OCI-LY1 (cell line): ENCODE measurements at regions not wholly inside any gene's neighbourhood (a gene's known extent, or its start where the extent isn't known, plus 50 kb on each side); places are given as distances from the start of the nearest gene placed in this dataset.

Experiments
- EZH2 ChIP-seq: fragments of 200-600 bp; sonication (generic), shearing (Covaris generic); IDR thresholded peaks from 2 replicates; pipeline ENCODE4 v1.8.0; 2017; ENCODE audit warnings: borderline replicate concordance, mixed run types, mild to moderate bottlenecking, antibody characterized with exemption, low read length, moderate library complexity, mixed read lengths
- TF ChIP-seq, protein P1 (sequence below): fragments of 200-600 bp; sonication (generic), shearing (Covaris generic); IDR thresholded peaks from 2 replicates; pipeline ENCODE4 v1.5.1; 2017; ENCODE audit warnings: mild to moderate bottlenecking, antibody characterized with exemption, low read length, moderate library complexity, mixed read lengths

DNA sequence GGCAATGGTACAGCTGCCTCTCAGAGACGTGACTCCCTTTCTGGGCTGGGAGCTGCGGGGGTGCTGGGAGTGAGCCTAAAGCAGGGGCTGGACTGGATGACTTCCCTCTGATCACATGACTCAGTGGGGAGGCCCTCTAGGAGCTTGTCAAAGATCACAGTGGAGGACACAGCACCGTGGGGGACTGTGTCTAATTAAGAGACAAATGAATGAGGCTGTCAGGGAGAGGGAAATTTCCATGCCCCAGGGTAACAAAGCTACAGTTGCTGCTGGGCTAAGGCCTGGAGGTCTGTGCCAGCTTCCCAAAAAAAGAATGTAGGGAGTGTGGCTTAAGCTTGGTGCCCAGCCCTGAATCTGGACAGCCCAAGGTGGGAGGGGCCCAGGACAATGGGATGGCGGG is 262.8 kb upstream of the PLET1 start:
- TF ChIP-seq, protein P1, sequence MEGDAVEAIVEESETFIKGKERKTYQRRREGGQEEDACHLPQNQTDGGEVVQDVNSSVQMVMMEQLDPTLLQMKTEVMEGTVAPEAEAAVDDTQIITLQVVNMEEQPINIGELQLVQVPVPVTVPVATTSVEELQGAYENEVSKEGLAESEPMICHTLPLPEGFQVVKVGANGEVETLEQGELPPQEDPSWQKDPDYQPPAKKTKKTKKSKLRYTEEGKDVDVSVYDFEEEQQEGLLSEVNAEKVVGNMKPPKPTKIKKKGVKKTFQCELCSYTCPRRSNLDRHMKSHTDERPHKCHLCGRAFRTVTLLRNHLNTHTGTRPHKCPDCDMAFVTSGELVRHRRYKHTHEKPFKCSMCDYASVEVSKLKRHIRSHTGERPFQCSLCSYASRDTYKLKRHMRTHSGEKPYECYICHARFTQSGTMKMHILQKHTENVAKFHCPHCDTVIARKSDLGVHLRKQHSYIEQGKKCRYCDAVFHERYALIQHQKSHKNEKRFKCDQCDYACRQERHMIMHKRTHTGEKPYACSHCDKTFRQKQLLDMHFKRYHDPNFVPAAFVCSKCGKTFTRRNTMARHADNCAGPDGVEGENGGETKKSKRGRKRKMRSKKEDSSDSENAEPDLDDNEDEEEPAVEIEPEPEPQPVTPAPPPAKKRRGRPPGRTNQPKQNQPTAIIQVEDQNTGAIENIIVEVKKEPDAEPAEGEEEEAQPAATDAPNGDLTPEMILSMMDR = no peak
- no peak for TF ChIP-seq EZH2
